MG63 (cell line): ENCODE measurements at regions not wholly inside any gene's neighbourhood (a gene's known extent, or its start where the extent isn't known, plus 50 kb on each side); places are given as distances from the start of the nearest gene placed in this dataset.
"Not testable (repeated sequence)": the region's sequence is repeated elsewhere in the genome, so short reads cannot be mapped to it uniquely, and the experiment has no call there.

Source experiments
- DNase-seq: peaks from one replicate; pipeline ENCODE4 v3.0.0-alpha.2; 2020
- H3K27me3 ChIP-seq: fragments of 250-450 bp; sonication (Bioruptor Pico); 2 replicates; pipeline ENCODE4 v1.5.1; 2020; ENCODE audit warnings: mild to moderate bottlenecking, moderate library complexity
- H3K36me3 ChIP-seq: fragments of 250-450 bp; sonication (Bioruptor Pico); 2 replicates; pipeline ENCODE4 v1.5.1; 2020; ENCODE audit warnings: mild to moderate bottlenecking, moderate library complexity
- H3K4me3 ChIP-seq: fragments of 250-450 bp; sonication (Bioruptor Pico); 2 replicates; pipeline ENCODE4 v1.5.1; 2020; ENCODE audit warnings: mild to moderate bottlenecking, moderate library complexity
- H3K9me3 ChIP-seq: fragments of 250-450 bp; sonication (Bioruptor Pico); 2 replicates; pipeline ENCODE4 v1.5.1; 2020; ENCODE audit warnings: mild to moderate bottlenecking, moderate library complexity

DNA sequence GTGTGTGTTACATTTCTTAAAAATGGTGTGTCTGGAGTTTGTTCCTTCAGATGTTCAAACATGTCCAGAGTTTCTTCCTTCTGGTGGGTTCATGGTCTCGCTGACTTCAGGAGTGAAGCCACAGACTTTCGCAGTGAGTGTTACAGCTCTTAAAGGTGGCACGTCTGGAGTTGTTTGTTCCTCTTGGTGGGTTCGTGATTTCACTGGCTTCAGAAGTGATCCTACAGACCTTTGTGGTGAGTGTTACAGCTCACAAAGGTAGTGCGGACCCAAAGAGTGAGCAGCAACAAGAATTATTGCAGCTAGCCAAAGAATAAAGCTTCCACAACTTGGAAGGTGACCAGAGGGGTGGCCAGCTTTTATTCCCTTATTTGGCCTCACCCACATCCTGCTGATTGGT is 183.7 kb downstream of the COPRS start:
- H3K4me3 ChIP-seq, H3K9me3 ChIP-seq, H3K27me3 ChIP-seq, DNase-seq, H3K36me3 ChIP-seq: not testable (repeated sequence)

DNA sequence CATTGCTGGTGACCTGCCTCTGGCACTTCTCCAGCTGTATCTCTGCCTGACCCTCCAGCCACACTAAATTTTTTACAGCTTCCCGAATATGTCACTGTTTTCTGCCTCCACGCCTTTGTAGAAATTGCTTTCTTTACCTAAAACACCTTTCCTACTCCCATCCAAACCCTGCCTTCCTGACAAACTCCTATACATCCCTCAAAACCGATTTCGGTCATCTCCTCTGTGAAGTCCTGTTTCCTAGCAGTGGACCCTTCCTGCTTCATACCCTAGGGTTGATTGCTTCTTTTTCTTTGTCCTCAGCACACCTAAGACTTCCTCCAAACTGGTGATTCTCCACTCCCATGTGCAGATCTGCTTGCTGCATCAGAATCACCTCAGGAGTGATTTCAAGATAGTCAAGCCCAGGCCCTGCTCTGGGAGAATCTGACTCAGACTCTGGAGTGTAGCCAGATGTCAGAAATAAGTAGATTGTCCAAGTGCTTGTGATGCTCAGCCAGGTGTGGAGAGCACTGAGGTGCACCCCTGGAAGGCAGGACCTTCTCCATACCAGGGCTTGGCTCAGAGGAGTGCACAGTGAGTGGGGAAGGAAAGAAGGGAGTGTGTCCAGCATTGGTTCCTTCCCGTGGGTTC is 184.2 kb downstream of the COPRS start:
- peak; percentile 54 for DNase-seq
- no peaks in the 10 kb centered on the region for H3K27me3 ChIP-seq
- peaks cover 4% of the 10 kb centered on the region; the same call in 1 of the 2 replicates for H3K9me3 ChIP-seq
- no peaks in the 10 kb centered on the region for H3K36me3 ChIP-seq
- no peak overlapping the region for H3K4me3 ChIP-seq

DNA sequence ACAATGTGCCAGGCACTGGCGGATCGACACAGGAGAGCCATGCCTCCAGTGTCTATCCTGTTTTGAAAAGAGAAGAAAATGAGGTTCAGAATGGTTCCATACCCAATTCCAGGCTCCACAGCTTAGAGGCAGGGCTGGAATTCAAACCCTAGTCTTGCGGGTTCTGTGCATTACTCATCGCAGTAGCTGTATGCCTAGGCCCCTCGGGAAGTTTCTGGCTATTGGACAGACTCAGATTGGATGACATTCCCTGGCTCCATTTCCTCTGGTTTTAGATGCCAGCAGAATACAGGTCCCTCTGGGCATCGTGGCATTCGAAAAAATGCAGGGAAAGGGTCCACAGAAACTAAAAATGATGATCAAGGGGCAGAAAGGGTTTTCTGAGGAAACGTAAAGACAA is 184.7 kb downstream of the COPRS start:
- H3K4me3 ChIP-seq: no peak overlapping the region
- H3K27me3 ChIP-seq: no peaks in the 10 kb centered on the region
- DNase-seq: peak; percentile 82
- H3K36me3 ChIP-seq: no peaks in the 10 kb centered on the region
- peaks cover 9% of the 10 kb centered on the region for H3K9me3 ChIP-seq

DNA sequence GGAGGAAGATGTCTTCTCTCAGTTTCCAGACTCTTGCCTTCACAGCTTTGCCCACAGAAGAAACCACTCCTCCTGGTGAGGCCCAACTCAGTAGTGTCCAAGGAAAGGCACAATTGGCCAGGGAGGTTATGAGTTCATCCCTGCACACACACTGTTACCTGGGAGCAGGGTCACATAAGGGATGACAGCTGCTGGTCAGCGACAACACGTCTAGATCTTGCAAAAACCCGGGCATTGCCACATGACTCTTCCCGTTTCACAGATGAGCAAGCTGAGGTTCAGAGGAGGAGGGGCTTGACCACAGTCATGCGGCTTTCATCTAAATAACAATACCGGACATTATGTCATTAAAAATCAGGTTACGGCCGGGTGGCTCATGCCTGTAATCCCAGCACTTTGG is 186.0 kb downstream of the COPRS start:
- no peaks in the 10 kb centered on the region for H3K27me3 ChIP-seq
- no peak for DNase-seq
- no peak overlapping the region for H3K4me3 ChIP-seq
- no peaks in the 10 kb centered on the region for H3K36me3 ChIP-seq
- peaks cover 9% of the 10 kb centered on the region for H3K9me3 ChIP-seq

DNA sequence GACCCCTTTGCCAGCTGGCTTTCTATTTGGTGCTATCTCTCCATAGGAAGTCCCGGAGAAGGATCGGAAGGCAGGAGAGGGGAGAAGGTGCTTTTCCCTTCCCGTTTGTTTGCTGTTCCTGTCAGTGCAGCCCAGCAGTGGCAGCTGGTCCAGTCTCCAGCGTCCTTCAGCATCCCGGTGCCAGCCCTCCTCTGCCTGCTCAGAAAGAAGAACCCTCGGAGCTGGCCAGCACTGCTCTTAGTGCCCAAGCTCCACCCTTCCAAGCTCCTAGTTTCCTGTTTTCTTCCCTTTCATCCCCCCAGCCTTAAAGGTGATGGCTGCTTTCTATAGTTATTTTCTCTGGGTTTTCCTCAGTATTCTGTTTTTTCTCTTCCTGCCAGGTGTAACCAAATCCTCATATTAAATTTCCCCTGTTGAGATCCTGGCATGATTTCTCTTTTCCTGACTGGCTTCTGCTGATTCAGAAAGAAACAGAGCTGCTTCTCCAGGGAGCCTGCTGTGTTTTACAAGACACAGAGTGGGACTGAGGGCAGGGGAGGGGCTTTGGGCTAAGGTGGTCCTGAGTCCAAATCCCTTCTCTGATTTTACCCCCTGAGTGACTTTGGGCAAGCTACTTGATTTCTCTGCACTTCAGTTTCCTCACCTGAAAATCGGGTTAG is 186.8 kb downstream of the COPRS start:
- Histone ChIP-seq H3K36me3 (no peaks in the 10 kb centered on the region), H3K9me3 (peaks cover 9% of the 10 kb centered on the region), H3K27me3 (no peaks in the 10 kb centered on the region), H3K4me3 (no peak overlapping the region)
- DNase-seq: peak; percentile 52

DNA sequence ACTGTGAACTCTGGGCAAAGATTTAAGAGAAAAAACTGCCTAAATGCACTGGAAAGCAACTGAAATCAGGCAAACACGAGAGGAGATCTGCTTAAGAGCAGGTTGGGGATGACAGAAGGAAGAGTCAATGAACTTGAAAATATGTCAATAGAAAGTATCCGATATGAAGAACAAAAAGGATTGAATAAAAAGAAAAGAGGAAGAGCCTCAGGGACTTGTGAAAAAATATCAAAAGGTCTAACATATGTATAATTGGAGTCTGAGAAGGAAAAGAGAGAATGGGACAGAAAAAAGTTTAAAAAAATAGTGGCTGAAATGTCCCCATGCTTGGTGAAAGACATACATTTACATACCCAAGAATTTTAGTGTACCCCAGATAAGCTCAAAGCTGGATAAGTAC is 195.5 kb downstream of the COPRS start:
- peaks cover 26% of the 10 kb centered on the region for H3K9me3 ChIP-seq
- no peak for DNase-seq

DNA sequence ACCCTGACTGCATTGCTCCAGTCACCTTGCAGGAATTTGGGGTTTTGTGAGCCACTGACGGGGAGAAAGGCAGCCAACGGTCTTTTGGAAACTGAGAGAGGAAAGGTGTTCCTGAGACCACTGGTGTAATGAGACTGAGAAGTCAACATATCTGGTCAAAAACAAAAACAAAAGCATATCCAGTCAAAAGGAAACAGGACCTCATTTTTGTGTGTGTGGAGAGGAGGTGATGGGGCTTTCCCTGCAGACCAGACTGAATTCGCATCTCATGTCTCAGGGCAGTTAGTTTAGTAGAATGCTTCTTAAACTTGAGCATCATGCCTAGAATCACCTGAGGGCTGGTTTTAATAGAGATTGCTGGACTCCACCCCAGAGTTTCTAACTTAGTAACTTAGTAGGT is 198.4 kb downstream of the COPRS start:
- H3K36me3 ChIP-seq: no peaks in the 10 kb centered on the region
- H3K4me3 ChIP-seq: no peak overlapping the region
- H3K9me3 ChIP-seq: peaks cover 26% of the 10 kb centered on the region
- no peak for DNase-seq
- H3K27me3 ChIP-seq: no peaks in the 10 kb centered on the region

More for the DNA sequence above, 195.5 kb downstream of the COPRS start:
- Histone ChIP-seq H3K27me3 (no peaks in the 10 kb centered on the region), H3K4me3 (no peak overlapping the region), H3K36me3 (no peaks in the 10 kb centered on the region)

DNA sequence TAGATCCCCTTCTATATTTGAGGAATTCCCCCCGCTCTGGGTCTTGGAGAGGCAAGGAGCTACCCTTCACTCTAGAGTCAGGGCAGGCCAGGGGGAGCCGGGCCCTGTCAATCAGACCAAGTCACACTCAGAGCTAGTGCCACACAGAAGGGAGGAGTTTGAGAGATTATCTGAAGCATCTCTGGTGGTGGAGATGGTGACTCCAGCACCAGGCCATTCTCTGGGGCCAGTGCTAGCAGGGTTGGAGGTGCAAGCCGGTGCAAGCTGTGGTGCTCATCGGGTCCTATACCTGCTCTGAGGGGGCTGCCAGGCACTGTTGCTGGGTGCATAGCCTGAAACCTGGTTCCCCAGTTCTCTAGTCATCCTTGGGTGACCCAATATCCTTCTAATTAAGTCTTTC is 201.2 kb downstream of the COPRS start:
- no peak for DNase-seq
- H3K9me3 ChIP-seq: peaks cover 7% of the 10 kb centered on the region; the same call in 1 of the 2 replicates
- no peaks in the 10 kb centered on the region for H3K36me3 ChIP-seq
- H3K4me3 ChIP-seq: no peak overlapping the region
- H3K27me3 ChIP-seq: no peaks in the 10 kb centered on the region

DNA sequence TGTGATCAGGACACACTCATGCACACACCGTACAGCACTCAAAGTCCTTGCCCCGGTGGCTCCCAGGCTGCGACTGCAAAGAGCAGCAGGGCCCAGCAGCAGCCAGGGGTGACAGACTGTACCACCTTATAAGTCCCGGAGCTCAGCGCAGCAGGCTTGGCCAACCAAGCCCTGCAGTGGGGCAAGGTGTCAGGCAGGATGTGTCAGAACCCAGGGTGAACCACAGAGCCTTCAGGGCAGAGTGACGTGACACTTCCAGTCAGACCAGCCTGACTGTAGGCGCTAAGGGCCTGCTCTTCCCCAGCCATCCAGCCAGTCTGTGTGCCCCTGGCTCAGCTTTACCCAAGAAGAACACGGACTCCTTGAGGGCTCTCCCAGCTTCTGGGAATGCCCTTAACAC is 204.1 kb downstream of the COPRS start:
- no peaks in the 10 kb centered on the region for H3K9me3 ChIP-seq
- DNase-seq: peak; percentile 21
- no peaks in the 10 kb centered on the region for H3K27me3 ChIP-seq
- no peak overlapping the region for H3K4me3 ChIP-seq
- H3K36me3 ChIP-seq: no peaks in the 10 kb centered on the region

DNA sequence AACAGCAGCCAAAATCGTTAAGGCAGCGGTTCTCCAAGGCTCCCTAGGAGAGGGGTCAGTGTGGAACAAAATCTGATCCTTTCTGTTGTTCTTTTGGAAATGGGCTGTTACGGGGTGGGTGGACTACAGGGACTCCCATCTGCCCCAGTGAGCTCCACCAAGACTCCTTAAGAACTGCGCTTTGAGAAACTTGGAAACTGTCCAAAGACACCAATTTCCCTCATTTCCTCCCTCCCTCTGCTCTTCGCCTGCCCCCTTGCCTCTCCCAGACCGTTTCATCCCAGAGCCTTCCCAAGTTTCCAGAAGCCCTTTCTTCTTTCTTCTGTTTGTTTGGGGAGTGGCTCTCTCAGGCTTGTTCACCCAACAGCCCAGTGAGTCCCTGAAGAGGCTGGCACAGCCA is 205.4 kb downstream of the COPRS start:
- DNase-seq: no peak
- Histone ChIP-seq H3K9me3 (no peaks in the 10 kb centered on the region), H3K36me3 (no peaks in the 10 kb centered on the region), H3K4me3 (no peak overlapping the region), H3K27me3 (no peaks in the 10 kb centered on the region)

DNA sequence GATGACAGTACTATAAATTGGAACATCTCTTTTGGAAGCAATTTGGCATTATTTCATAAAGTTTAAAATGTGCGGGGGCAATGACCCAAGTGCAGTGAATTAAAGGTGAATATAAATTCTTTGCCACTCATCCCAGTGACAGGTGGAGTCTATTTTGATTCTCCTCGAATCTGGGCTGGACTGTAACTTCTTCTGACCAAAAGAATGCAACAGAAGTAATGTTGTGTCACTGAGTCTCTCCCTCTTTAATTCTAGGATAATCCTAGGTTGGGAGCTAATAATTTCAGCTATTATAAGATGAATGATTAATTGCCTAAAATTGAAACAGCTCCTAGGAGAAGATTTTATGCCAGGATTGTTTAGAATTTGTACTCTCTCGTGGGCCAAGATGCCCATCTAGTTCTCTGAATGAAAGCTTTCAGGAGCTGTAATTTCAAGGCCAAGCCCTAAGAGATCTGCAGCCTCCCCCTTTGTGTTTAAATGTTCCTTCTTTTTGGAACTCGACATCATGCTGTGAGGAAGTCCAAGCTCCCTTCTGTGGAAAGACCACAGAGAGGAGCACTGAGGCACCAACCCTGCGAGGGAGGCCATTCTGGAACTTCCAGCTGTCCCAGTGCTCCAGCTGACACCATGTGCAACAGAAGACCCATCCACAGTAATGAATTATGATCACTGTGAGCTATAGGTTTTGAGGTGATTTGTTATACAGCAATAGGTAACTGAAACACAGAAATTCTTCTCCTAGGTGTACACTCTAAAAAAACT is 208.1 kb downstream of the COPRS start:
- peaks cover 16% of the 10 kb centered on the region for H3K9me3 ChIP-seq
- no peaks in the 10 kb centered on the region for H3K27me3 ChIP-seq
- H3K4me3 ChIP-seq: no peak overlapping the region
- no peak for DNase-seq
- H3K36me3 ChIP-seq: no peaks in the 10 kb centered on the region

DNA sequence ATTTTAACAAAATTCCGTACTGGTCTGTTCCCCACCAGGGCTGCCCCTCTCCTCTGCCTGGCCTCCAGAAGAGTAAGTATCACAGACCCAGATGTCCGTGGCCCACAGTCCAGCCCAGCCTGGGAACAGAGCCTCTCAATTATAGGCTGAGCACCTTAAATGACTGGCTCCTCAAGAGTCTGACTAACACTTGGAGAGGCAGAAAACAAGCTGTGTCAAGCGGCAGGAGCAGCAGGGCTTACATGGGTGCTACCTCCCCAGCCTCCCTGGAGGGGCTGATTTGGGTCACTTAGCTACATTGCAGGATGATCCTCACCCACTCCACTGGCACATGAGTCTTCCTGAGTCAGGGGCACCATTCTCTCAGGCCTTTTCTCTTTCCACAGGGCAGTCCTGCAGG is 209.7 kb downstream of the COPRS start:
- Histone ChIP-seq H3K36me3 (no peaks in the 10 kb centered on the region), H3K27me3 (no peaks in the 10 kb centered on the region), H3K4me3 (no peak overlapping the region), H3K9me3 (peaks cover 22% of the 10 kb centered on the region)
- no peak for DNase-seq

DNA sequence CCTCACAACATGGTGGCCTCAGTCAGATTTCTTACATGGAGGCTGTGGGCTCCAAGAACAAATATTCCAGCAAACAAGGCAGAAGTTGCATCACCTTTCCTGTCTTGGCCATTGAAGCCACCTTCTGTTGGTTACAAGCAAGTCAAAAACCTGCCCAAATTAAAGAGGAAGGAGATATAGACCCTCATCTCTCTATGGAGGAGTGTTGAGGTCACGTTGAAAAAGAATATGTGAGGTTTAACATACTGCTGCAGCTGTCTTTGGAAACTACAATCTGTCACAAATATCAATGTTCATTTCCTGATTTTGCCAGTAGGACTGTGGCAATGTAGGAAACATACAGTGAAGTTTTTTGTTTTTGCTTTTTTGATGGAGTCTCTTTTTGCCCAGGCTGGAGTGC is 211.4 kb downstream of the COPRS start:
- Histone ChIP-seq H3K9me3 (peaks cover 29% of the 10 kb centered on the region), H3K27me3 (no peaks in the 10 kb centered on the region), H3K36me3 (no peaks in the 10 kb centered on the region), H3K4me3 (no peak overlapping the region)
- DNase-seq: no peak

DNA sequence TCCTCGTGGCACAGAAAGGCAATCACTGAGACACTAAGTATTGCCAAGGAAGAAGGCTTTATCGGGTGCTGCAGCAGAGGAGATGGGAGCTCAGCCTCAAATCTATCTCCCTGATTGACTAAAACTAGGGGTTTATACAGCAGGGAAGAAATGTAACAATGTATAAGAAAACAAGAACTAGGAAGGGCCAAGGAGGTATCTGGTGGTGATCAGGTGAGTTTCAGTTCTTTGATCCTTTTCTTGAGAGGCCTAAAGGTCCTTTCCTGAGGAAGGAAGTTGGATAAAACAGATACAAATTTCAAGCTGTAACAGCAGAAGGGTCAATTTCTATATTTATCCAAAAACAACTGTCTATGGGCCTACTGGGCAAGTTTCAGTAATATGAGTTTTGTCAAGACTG is 212.4 kb downstream of the COPRS start:
- Histone ChIP-seq H3K36me3 (no peaks in the 10 kb centered on the region), H3K27me3 (no peaks in the 10 kb centered on the region), H3K4me3 (no peak overlapping the region), H3K9me3 (peaks cover 31% of the 10 kb centered on the region)
- DNase-seq: no peak

DNA sequence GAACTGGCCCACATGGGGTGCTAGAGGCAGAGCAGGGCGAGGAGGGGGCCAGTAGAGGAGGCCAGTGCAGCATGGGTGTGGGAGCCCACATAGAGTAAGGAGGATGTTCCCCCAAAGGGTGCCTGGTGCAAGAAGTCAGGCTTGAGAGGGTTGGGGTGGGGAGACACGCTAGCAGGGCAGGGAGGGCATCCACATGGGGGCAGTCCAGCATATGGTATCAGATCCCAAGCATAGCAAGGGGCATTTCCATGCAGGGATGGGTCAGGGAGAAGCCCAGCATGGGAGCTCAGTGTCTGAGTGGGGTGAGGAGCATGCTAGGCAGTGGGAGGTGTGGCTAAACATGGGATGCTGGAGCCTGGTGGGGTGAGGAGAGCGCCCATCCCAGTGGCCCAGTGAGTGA is 213.7 kb downstream of the COPRS start:
- H3K27me3 ChIP-seq: no peaks in the 10 kb centered on the region
- H3K4me3 ChIP-seq: no peak overlapping the region
- peaks cover 34% of the 10 kb centered on the region for H3K9me3 ChIP-seq
- no peak for DNase-seq
- no peaks in the 10 kb centered on the region for H3K36me3 ChIP-seq

DNA sequence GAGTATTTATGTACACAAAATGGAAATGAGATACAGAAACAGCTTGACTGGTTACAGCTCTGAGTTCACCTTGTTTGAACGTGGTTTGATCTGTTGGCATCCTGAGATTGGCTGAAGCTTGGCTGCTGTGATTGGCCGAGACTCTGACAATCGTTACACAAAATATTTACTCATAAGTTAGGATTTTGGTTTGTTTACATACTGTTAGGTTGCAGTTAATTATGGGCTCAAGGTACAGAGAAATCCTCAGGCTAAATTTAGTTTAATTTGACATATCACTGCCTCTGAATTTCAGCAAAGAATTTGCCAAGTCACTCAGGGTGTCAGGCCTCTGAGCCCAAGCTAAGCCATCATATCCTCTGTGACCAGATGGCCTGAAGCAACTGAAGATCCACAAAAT is 227.3 kb downstream of the COPRS start:
- peak; percentile 32 for DNase-seq
- Histone ChIP-seq H3K4me3 (no peak overlapping the region), H3K27me3 (no peaks in the 10 kb centered on the region), H3K36me3 (no peaks in the 10 kb centered on the region), H3K9me3 (peaks cover 29% of the 10 kb centered on the region)

DNA sequence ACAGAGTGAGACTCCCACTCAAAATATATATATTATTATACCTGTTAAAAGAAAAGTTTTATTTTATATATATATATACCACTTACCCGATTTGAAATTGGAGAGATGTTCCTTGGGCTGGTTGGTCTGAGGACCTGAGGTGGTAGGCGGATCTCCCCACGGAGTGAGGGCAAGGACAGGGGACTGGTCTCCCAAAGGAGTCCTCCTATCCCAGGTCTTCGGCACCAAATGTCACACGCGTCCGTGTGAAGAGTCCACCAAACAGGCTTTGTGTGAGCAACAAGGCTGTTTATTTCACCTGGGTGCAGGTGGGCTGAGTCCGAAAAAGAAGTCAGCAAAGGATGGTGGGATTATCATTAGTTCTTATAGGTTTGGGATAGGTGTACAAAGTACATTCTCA is 228.2 kb downstream of the COPRS start:
- H3K27me3 ChIP-seq, H3K4me3 ChIP-seq, H3K36me3 ChIP-seq, DNase-seq: not testable (repeated sequence)
- peaks cover 35% of the 10 kb centered on the region for H3K9me3 ChIP-seq
